H7 (cell line): ENCODE measurements at regions not wholly inside any gene's neighbourhood (a gene's known extent, or its start where the extent isn't known, plus 50 kb on each side); places are given as distances from the start of the nearest gene placed in this dataset.
"Not testable (repeated sequence)": the region's sequence is repeated elsewhere in the genome, so short reads cannot be mapped to it uniquely, and the experiment has no call there.

Experiments
- DNase-seq: peaks from one replicate; pipeline ENCODE4 v3.0.0; 2012
- H3K27me3 ChIP-seq: 2 replicates; pipeline ENCODE4 v1.6.0; 2011; ENCODE audit warnings: mild to moderate bottlenecking, low read length; ENCODE audit not compliant: control insufficient read depth, insufficient read depth
- H3K36me3 ChIP-seq: replicated peaks from 2 replicates; pipeline ENCODE4 v1.5.1; 2011; ENCODE audit warnings: low read length; ENCODE audit not compliant: control insufficient read depth, insufficient read depth
- H3K4me3 ChIP-seq: 2 replicates; pipeline ENCODE4 v1.5.1; 2011; ENCODE audit warnings: low read depth, mild to moderate bottlenecking, control low read depth, low read length, moderate library complexity; ENCODE audit not compliant: insufficient read depth

DNA sequence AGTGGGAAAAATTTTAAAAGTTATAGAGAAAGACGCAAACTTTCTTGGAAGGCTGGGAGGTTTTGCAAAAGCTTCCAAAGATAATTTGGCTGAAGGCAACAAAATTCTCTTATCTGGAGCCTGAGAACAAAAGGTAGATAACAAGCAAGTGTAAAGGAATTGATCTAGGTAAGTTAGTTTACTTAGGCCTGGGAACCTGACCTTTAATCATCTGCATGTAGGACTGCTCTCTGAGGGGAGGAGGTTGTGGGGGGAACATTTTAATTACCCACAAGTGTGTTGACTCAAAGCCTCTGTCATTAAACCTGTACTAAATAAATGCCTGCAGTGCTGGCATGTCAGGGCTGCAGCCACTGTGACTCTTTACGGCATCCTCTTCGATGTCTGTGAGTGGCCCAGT, 532.3 kb upstream of the SLITRK5 start:
- Histone ChIP-seq H3K4me3 (no peak overlapping the region), H3K36me3 (no peaks in the 10 kb centered on the region), H3K27me3 (no peaks in the 10 kb centered on the region)
- no peak for DNase-seq

GRCh38 chr13:87147076-87147475, 524.1 kb upstream of the SLITRK5 start:
- no peak for DNase-seq
- H3K4me3 ChIP-seq = no peak overlapping the region
- no peaks in the 10 kb centered on the region for H3K36me3 ChIP-seq
- H3K27me3 ChIP-seq = no peaks in the 10 kb centered on the region

DNA sequence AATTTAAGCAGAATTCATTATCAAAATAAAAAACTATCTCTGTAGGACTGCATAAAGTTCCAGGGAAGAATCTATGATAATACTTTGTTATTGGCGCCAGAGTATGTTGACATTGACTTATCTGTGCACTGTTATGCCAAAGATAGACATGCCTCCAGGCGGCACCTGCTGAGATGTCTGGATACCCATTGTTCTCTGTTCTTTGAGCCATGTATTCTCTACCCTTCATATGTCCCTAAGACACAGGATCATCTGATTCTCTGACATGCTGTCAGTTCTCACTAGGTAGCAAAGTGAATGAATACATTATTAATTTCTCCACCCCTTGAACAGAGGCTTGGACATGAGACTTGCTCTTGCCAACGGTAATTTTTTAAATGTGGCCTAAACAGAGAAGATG, 517.8 kb upstream of the SLITRK5 start:
- no peak for DNase-seq
- Histone ChIP-seq H3K36me3 (no peaks in the 10 kb centered on the region), H3K27me3 (no peaks in the 10 kb centered on the region; the same call in 1 of the 2 replicates), H3K4me3 (no peak overlapping the region)

GRCh38 chr13:87166348-87166747, 504.8 kb upstream of the SLITRK5 start:
- no peaks in the 10 kb centered on the region for H3K36me3 ChIP-seq
- DNase-seq = no peak
- H3K27me3 ChIP-seq = no peaks in the 10 kb centered on the region
- no peak overlapping the region for H3K4me3 ChIP-seq

DNA sequence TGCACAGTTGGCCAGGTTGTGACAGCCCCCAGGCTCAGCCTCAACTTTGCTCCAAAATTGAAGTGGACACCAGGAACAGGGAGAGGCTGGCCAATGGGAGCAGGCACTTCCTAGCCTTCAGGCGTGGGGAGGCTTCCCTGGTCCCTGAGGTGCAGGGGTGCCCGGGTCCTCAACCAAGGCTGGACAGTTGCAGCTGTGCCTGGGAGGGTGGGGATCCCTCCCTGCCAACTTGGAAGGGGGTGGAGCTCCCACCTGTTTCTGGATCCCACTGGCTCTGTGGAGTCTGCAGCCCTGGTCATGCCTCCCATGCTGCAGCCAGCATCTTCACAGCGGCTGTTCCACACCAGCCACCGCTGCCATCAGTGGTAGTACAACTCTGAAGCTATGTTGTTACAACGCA, 502.8 kb upstream of the SLITRK5 start:
- no peaks in the 10 kb centered on the region for H3K27me3 ChIP-seq
- no peak overlapping the region for H3K4me3 ChIP-seq
- H3K36me3 ChIP-seq = no peaks in the 10 kb centered on the region
- DNase-seq = no peak

DNA sequence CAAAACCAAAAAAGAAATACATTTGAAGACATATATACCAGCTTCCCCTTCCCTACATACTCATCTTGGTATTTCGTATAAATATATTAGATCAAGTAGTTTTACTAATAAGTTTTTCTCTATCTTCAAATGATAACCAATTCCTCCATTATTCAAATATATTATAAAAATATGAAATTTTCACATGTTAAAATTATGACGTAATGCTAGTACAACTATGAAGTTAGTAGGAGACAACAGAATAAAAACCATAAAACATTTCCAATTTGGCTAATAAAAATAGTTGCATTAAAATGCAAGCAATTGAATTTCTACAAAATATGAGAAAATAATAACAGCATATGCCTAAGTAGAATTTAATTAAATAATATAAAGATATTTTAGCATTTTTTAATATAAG, 501.8 kb upstream of the SLITRK5 start:
- no peak overlapping the region for H3K4me3 ChIP-seq
- no peak for DNase-seq
- no peaks in the 10 kb centered on the region for H3K27me3 ChIP-seq
- no peaks in the 10 kb centered on the region for H3K36me3 ChIP-seq

DNA sequence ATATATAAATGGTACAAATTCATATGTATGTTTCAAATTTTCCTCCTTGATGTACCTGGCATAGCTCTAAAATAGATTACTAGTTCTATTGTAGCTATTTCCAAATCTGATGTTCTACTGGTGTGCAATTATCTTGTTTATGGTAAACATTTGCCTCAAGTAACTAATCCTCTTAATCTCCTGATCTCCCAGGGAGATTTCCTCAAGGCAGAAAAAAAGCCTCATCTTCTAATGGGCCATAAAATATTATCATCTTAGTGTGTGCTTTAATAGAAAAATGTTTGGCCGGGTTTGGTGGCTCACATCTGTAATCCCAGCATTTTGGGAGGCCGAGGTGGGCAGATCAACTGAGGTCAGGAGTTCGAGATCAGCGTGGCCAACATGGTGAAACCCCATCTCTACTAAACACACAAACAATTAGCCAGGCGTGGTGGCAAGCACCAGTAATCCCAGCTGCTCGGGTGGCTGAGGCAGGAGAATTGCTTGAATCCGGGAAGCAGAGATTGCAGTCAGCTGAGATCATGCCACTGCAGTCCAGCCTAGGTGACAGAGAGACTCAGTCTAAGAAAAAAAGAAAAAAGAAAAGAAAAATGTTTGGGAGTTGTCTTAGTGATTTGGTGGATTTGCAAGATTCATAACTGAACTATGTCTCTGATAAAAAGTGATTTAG, 498.9 kb upstream of the SLITRK5 start:
- Histone ChIP-seq H3K27me3 (no peaks in the 10 kb centered on the region), H3K36me3 (no peaks in the 10 kb centered on the region), H3K4me3 (no peak overlapping the region)
- no peak for DNase-seq

DNA sequence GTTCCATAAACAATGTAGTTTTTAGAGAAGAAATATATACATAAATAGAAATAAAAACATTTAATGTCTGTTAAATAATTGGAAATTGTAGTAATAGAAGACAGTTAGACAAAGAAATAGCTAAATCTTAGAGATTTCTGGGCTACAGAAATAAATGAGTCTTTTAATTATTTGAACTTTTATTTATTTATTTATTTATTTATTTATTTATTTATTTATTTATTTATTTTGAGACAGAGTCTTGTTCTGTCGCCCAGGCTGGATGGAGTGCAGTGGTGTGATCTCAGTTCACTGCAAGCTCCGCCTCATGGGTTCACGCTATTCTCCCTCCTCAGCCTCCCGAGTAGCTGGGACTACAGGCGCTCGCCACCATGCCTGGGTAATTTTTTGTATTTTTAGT, 486.0 kb upstream of the SLITRK5 start:
- DNase-seq, H3K36me3 ChIP-seq, H3K27me3 ChIP-seq, H3K4me3 ChIP-seq: not testable (repeated sequence)

GRCh38 chr13:87186647-87187046, 484.5 kb upstream of the SLITRK5 start:
- not testable (repeated sequence) for H3K36me3 ChIP-seq, H3K4me3 ChIP-seq, DNase-seq, H3K27me3 ChIP-seq

- not testable (repeated sequence) for H3K36me3 ChIP-seq, DNase-seq, H3K27me3 ChIP-seq
- peak overlapping the region; percentile 43; the same call in 1 of the 2 replicates for H3K4me3 ChIP-seq
Observed at GRCh38 chr13:87191485-87191884, 479.7 kb upstream of the SLITRK5 start.

- no peaks in the 10 kb centered on the region for H3K36me3 ChIP-seq
- H3K27me3 ChIP-seq = no peaks in the 10 kb centered on the region
- no peak for DNase-seq
- no peak overlapping the region for H3K4me3 ChIP-seq
Observed at GRCh38 chr13:87198371-87198770, 472.8 kb upstream of the SLITRK5 start.

GRCh38 chr13:87206708-87207107, 464.5 kb upstream of the SLITRK5 start:
- no peak for DNase-seq
- Histone ChIP-seq H3K4me3 (no peak overlapping the region), H3K27me3 (no peaks in the 10 kb centered on the region), H3K36me3 (no peaks in the 10 kb centered on the region)

- no peaks in the 10 kb centered on the region for H3K27me3 ChIP-seq
- no peaks in the 10 kb centered on the region for H3K36me3 ChIP-seq
- DNase-seq = no peak
- H3K4me3 ChIP-seq = no peak overlapping the region
Observed at GRCh38 chr13:87207280-87208003, 463.7 kb upstream of the SLITRK5 start.

DNA sequence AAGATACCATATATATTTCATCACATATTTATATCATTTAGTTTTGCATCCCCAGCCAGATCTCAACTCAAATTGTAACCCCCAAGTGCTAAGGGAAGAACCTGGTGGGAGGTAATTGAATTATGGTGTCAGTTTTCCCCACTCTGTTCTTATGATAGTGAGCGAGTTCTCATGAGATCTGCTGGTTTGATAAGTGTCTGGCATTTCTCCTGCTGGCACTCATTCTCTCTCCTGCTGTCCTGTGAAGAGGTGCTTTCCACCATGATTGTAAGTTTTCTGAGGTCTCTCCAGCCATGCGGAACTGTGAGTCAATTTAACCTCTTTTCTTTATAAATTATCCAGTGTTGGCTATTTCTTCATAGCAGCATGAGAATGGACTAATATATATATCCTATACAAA, 462.5 kb upstream of the SLITRK5 start:
- no peak for DNase-seq
- H3K4me3 ChIP-seq = no peak overlapping the region
- no peaks in the 10 kb centered on the region for H3K27me3 ChIP-seq
- H3K36me3 ChIP-seq = no peaks in the 10 kb centered on the region

DNA sequence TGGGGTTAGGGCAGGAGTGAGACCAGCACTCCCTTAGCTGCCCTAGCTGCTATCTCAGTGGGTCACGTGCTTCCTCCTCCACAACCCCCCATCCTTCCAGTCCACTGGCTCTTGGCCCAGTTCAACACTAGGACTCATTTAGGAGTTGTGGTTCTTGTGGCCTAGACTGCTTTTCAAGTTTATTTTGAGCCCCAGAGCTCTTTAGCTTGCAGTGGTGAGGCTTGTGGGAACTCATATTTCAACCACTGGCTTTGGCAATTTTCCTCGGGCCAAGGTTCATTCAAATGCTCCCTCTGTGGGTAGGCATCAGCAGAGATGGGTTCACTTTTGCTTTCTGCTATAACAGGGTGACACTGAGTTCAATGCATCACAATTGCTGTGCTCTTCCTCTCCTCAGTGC, 436.2 kb upstream of the SLITRK5 start:
- Histone ChIP-seq H3K4me3 (no peak overlapping the region), H3K27me3 (no peaks in the 10 kb centered on the region), H3K36me3 (no peaks in the 10 kb centered on the region)
- DNase-seq = no peak
